ELR (cell line): ENCODE measurements at regions not wholly inside any gene's neighbourhood (a gene's known extent, or its start where the extent isn't known, plus 50 kb on each side); places are given as distances from the start of the nearest gene placed in this dataset.
"Not testable (repeated sequence)": the region's sequence is repeated elsewhere in the genome, so short reads cannot be mapped to it uniquely, and the experiment has no call there.

Source experiments
- DNase-seq: peaks from one replicate; pipeline ENCODE4 v3.0.0-alpha.2; 2015; ENCODE audit warnings: low read depth

GRCh38 chr3:194949592-194949991 is 263.9 kb downstream of the FAM43A start:
- DNase-seq = no peak

GRCh38 chr3:194950906-194951628 is 265.4 kb downstream of the FAM43A start:
- no peak for DNase-seq

- not testable (repeated sequence) for DNase-seq
These were observed 265.9 kb downstream of the FAM43A start for GRCh38 chr3:194951629-194951920.

GRCh38 chr3:194951931-194952582 is 266.4 kb downstream of the FAM43A start:
- no peak for DNase-seq

- DNase-seq = no peak
These were observed 267.2 kb downstream of the FAM43A start for GRCh38 chr3:194952841-194953241.

GRCh38 chr3:194953291-194953690 is 267.6 kb downstream of the FAM43A start:
- DNase-seq = no peak

- DNase-seq = no peak
These were observed 269.9 kb downstream of the FAM43A start for GRCh38 chr3:194955546-194955945.

- DNase-seq = no peak
These were observed 270.5 kb downstream of the FAM43A start for GRCh38 chr3:194955979-194956696.

- no peak for DNase-seq
These were observed 271.2 kb downstream of the FAM43A start for GRCh38 chr3:194956697-194957396.

- no peak for DNase-seq
These were observed 272.1 kb downstream of the FAM43A start for GRCh38 chr3:194957743-194958240.

- DNase-seq = no peak
These were observed 273.5 kb downstream of the FAM43A start for GRCh38 chr3:194959217-194959616.

- DNase-seq = not testable (repeated sequence)
These were observed 274.0 kb downstream of the FAM43A start for GRCh38 chr3:194959666-194960065.

- DNase-seq = no peak
These were observed 274.9 kb downstream of the FAM43A start for GRCh38 chr3:194960446-194961032.

- DNase-seq = no peak
These were observed 275.5 kb downstream of the FAM43A start for GRCh38 chr3:194961149-194961548.

GRCh38 chr3:194961571-194961970 is 275.9 kb downstream of the FAM43A start:
- no peak for DNase-seq

- DNase-seq = no peak
These were observed 276.4 kb downstream of the FAM43A start for GRCh38 chr3:194962056-194962455.

- DNase-seq = peak; percentile 31
These were observed 279.1 kb downstream of the FAM43A start for GRCh38 chr3:194964809-194965208.

- DNase-seq = peak; percentile 6
These were observed 281.8 kb downstream of the FAM43A start for GRCh38 chr3:194967151-194968117.

GRCh38 chr3:194970066-194970465 is 284.4 kb downstream of the FAM43A start:
- no peak for DNase-seq

GRCh38 chr3:194971009-194971408 is 285.3 kb downstream of the FAM43A start:
- no peak for DNase-seq

GRCh38 chr3:194971965-194972364 is 286.3 kb downstream of the FAM43A start:
- no peak for DNase-seq
